NOMO-1 treated with DMSO at 0.1 percent for 48 hours (cell line): ENCODE measurements at regions not wholly inside any gene's neighbourhood (a gene's known extent, or its start where the extent isn't known, plus 50 kb on each side); places are given as distances from the start of the nearest gene placed in this dataset.

ENCODE experiments used
- DNase-seq: peaks from one replicate; lab custom pipeline; 2025; ENCODE audit not compliant: unreplicated experiment; lab: John Stamatoyannopoulos, UW

GRCh38 chr12:127401536-127401935, 865.4 kb upstream of the TMEM132C start:
- DNase-seq, result no peak

GRCh38 chr12:127411166-127411915, 855.6 kb upstream of the TMEM132C start:
- DNase-seq, result no peak

- DNase-seq, result no peak
These were observed 855.0 kb upstream of the TMEM132C start for GRCh38 chr12:127411981-127412380.

GRCh38 chr12:127412866-127413265, 854.1 kb upstream of the TMEM132C start:
- DNase-seq, result no peak

- DNase-seq, result no peak
These were observed 852.8 kb upstream of the TMEM132C start for GRCh38 chr12:127414186-127414585.

- DNase-seq, result no peak
These were observed 852.3 kb upstream of the TMEM132C start for GRCh38 chr12:127414636-127415035.

GRCh38 chr12:127416796-127417195, 850.2 kb upstream of the TMEM132C start:
- DNase-seq, result no peak

- no peak for DNase-seq
These were observed 847.9 kb upstream of the TMEM132C start for GRCh38 chr12:127419111-127419510.

- no peak for DNase-seq
These were observed 845.4 kb upstream of the TMEM132C start for GRCh38 chr12:127421614-127422013.

GRCh38 chr12:127422935-127423566, 843.9 kb upstream of the TMEM132C start:
- no peak for DNase-seq

- no peak for DNase-seq
These were observed 841.5 kb upstream of the TMEM132C start for GRCh38 chr12:127425474-127425873.

GRCh38 chr12:127428420-127428819, 838.5 kb upstream of the TMEM132C start:
- DNase-seq, result no peak

GRCh38 chr12:127429551-127430285, 837.3 kb upstream of the TMEM132C start:
- DNase-seq, result no peak

GRCh38 chr12:127430401-127430800, 836.6 kb upstream of the TMEM132C start:
- no peak for DNase-seq

GRCh38 chr12:127431177-127431576, 835.8 kb upstream of the TMEM132C start:
- DNase-seq, result no peak

- DNase-seq, result no peak
These were observed 835.4 kb upstream of the TMEM132C start for GRCh38 chr12:127431594-127431993.

- DNase-seq, result no peak
These were observed 831.5 kb upstream of the TMEM132C start for GRCh38 chr12:127435439-127435838.

- no peak for DNase-seq
These were observed 828.3 kb upstream of the TMEM132C start for GRCh38 chr12:127438512-127439244.

GRCh38 chr12:127445581-127446139, 821.3 kb upstream of the TMEM132C start:
- DNase-seq, result no peak

GRCh38 chr12:127448906-127449305, 818.1 kb upstream of the TMEM132C start:
- DNase-seq, result no peak

GRCh38 chr12:127450826-127451225, 816.1 kb upstream of the TMEM132C start:
- no peak for DNase-seq
